AG09309 (cell line): ENCODE measurements at regions not wholly inside any gene's neighbourhood (a gene's known extent, or its start where the extent isn't known, plus 50 kb on each side); places are given as distances from the start of the nearest gene placed in this dataset.
A peak's percentile ranks its signal among the peaks of the same experiment; 100 is the strongest.

Experiments used
- DNase-seq: peaks from one replicate; pipeline ENCODE4 v3.0.0-alpha.2; 2010; ENCODE audit warnings: low read depth
- H3K4me3 ChIP-seq: 2 replicates; pipeline ENCODE4 v1.5.1; 2011; ENCODE audit warnings: mild to moderate bottlenecking, low read depth, low read length, moderate library complexity; ENCODE audit not compliant: control insufficient read depth
- CTCF ChIP-seq: IDR thresholded peaks from 2 replicates; pipeline ENCODE4 v1.5.1; 2011; ENCODE audit warnings: mild to moderate bottlenecking, low read depth, low read length, inconsistent platforms; ENCODE audit not compliant: insufficient read depth, control insufficient read depth; ENCODE audit errors: missing control alignments

DNA sequence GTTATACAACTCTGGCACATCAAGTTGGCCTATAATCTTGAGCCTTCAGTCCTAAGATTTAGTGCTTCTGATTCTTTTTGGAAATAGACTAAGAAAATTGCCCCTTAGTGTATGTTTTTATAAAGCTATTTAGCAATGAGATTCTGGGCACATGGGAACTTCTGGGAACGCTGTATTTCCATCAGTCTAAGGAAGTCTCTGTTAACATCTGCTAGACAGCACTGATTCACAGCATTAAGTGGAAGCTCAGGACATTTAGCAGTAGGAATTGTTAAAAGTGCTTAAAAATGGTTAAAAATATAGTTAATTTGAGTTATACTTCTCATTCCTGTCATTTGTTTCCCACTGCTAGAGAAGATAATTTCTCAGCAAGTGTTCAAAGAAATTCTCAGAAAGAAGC lies 579.1 kb downstream of the SLC16A7 start:
- no peak overlapping the region for H3K4me3 ChIP-seq
- TF ChIP-seq CTCF, result no peak
- peak; percentile 23 for DNase-seq

GRCh38 chr12:60176891-60177290 lies 581.1 kb downstream of the SLC16A7 start:
- DNase-seq, result no peak
- TF ChIP-seq CTCF, result no peak
- no peak overlapping the region for H3K4me3 ChIP-seq

GRCh38 chr12:60180298-60180697 lies 584.5 kb downstream of the SLC16A7 start:
- no peak for TF ChIP-seq CTCF
- no peak overlapping the region for H3K4me3 ChIP-seq
- no peak for DNase-seq

DNA sequence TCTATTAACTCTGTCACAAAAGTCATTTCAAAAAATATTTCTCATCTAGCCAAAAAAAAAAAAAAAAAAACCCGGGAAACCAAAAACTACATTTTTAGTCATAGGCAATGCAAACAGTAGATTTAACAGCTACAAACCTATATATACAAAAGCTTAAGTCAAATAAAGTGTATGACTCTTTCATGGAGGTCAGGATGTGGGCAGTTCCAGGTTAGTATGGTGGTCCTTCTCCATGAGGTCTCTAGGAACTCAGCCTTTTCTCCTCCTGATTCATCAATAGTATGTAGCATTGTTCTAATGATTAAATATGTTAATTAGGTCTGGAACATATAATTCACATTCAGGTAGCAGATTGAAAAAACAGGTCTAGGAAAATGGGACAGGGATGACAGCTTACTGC lies 586.5 kb downstream of the SLC16A7 start:
- TF ChIP-seq CTCF, result no peak
- DNase-seq, result no peak

GRCh38 chr12:60184096-60184495 lies 588.3 kb downstream of the SLC16A7 start:
- H3K4me3 ChIP-seq, result no peak overlapping the region
- no peak for DNase-seq
- TF ChIP-seq CTCF, result no peak

More for the DNA sequence above, 586.5 kb downstream of the SLC16A7 start:
- H3K4me3 ChIP-seq, result no peak overlapping the region

GRCh38 chr12:60185060-60185459 lies 589.2 kb downstream of the SLC16A7 start:
- TF ChIP-seq CTCF, result no peak
- no peak for DNase-seq
- H3K4me3 ChIP-seq, result no peak overlapping the region

DNA sequence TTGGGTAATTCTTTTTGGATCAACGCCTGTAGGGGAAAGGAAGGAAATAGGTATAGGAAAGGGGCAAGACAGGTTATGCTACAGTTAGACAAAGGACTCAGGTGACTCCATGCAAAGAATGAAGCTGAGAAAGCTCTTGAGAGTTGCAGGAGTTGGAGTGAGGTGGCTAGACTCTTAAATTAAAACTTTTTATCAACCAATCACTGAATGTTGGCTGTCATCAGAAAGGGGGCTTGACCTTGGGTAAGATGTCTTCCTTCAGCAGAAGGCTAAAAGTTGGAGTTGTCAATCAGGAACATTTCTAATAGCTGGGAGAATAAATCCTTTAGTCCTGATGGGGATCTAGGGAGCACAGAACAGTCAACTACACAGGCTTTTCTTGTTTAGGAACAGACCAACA lies 595.4 kb downstream of the SLC16A7 start:
- no peak overlapping the region for H3K4me3 ChIP-seq
- DNase-seq, result no peak
- TF ChIP-seq CTCF, result no peak
